Suppressor macrophage (primary cell): ENCODE measurements at regions not wholly inside any gene's neighbourhood (a gene's known extent, or its start where the extent isn't known, plus 50 kb on each side); places are given as distances from the start of the nearest gene placed in this dataset.
A peak's percentile ranks its signal among the peaks of the same experiment; 100 is the strongest.
"Not testable (repeated sequence)": the region's sequence is repeated elsewhere in the genome, so short reads cannot be mapped to it uniquely, and the experiment has no call there.

Source experiments
- DNase-seq, 4 experiments: peaks; one replicate each; pipeline ENCODE4 v3.0.0-alpha.2; 2020 to 2022

GRCh38 chr18:2191180-2191790, 380.0 kb downstream of the METTL4 start:
- DNase-seq, result no peak

GRCh38 chr18:2192562-2192961, 378.7 kb downstream of the METTL4 start:
- no peak for DNase-seq

GRCh38 chr18:2197946-2198345, 373.4 kb downstream of the METTL4 start:
- no peak for DNase-seq

- DNase-seq, result no peak
Measured at GRCh38 chr18:2199060-2199459, 372.2 kb downstream of the METTL4 start.

- no peak for DNase-seq
Measured at GRCh38 chr18:2201036-2201600, 370.2 kb downstream of the METTL4 start.

GRCh38 chr18:2204736-2205135, 366.6 kb downstream of the METTL4 start:
- no peak for DNase-seq

- DNase-seq, result no peak
Measured at GRCh38 chr18:2207294-2207693, 364.0 kb downstream of the METTL4 start.

GRCh38 chr18:2212598-2213205, 358.6 kb downstream of the METTL4 start:
- DNase-seq, result no peak

- no peak for DNase-seq
Measured at GRCh38 chr18:2213905-2214304, 357.4 kb downstream of the METTL4 start.

GRCh38 chr18:2217356-2217755, 353.9 kb downstream of the METTL4 start:
- DNase-seq, result no peak

- DNase-seq, result no peak
Measured at GRCh38 chr18:2218101-2218500, 353.2 kb downstream of the METTL4 start.

- DNase-seq, result no peak
Measured at GRCh38 chr18:2219706-2220105, 351.6 kb downstream of the METTL4 start.

GRCh38 chr18:2222270-2223185, 348.8 kb downstream of the METTL4 start:
- DNase-seq, result no peak

- no peak for DNase-seq
Measured at GRCh38 chr18:2223449-2223848, 347.9 kb downstream of the METTL4 start.

- DNase-seq, result peak in 3 of 4 experiments; percentile 14 to 23 (median 19)
Measured at GRCh38 chr18:2223849-2224248, 347.5 kb downstream of the METTL4 start.

GRCh38 chr18:2236232-2236631, 335.1 kb downstream of the METTL4 start:
- DNase-seq, result no peak

GRCh38 chr18:2237706-2238105, 333.6 kb downstream of the METTL4 start:
- no peak for DNase-seq

GRCh38 chr18:2240311-2240705, 331.0 kb downstream of the METTL4 start:
- no peak for DNase-seq

- DNase-seq, result no peak
Measured at GRCh38 chr18:2244641-2245040, 326.7 kb downstream of the METTL4 start.

- DNase-seq, result not testable (repeated sequence)
Measured at GRCh38 chr18:2247101-2247500, 324.2 kb downstream of the METTL4 start.

- DNase-seq, result no peak
Measured at GRCh38 chr18:2254977-2255376, 316.3 kb downstream of the METTL4 start.

- DNase-seq, result peak in 3 of 4 experiments; percentile 2 to 28 (median 17)
Measured at GRCh38 chr18:2256577-2256976, 314.7 kb downstream of the METTL4 start.

- DNase-seq, result no peak
Measured at GRCh38 chr18:2258954-2259353, 312.4 kb downstream of the METTL4 start.
